Gastroesophageal sphincter (tissue), 4 donors: ENCODE measurements at regions not wholly inside any gene's neighbourhood (a gene's known extent, or its start where the extent isn't known, plus 50 kb on each side); places are given as distances from the start of the nearest gene placed in this dataset.

ENCODE experiments used
- ATAC-seq: fragments of 150-250 bp; one replicate; pipeline ENCODE4 v1.9.1; 2016; ENCODE audit warnings: mild to moderate bottlenecking, moderate library complexity
- H3K27ac ChIP-seq, 4 donors: fragments of 200-600 bp; sonication (generic) in 3 of 4; 1 replicate in 3 of 4; 2 replicates in 1 of 4; pipeline ENCODE4 v1.5.1; 2016 to 2019
- H3K27me3 ChIP-seq: fragments of 200-600 bp; sonication (generic); one replicate; pipeline ENCODE4 v1.5.1; 2019
- H3K36me3 ChIP-seq, 2 donors: fragments of 200-600 bp; sonication (generic); one replicate each; pipeline ENCODE4 v1.5.1; 2019; ENCODE audit warnings: control low read depth in 1 of 2
- H3K4me1 ChIP-seq, 3 donors: fragments of 200-600 bp; sonication (generic); 1 replicate in 2 of 3; 2 replicates in 1 of 3; pipeline ENCODE4 v1.5.1; 2016 to 2019; ENCODE audit warnings: control low read depth in 2 of 3
- H3K4me3 ChIP-seq, 2 donors: fragments of 200-600 bp; sonication (generic); one replicate each; pipeline ENCODE4 v1.5.1; 2019; ENCODE audit warnings: mild to moderate bottlenecking in 1 of 2, moderate library complexity in 1 of 2
- H3K9me3 ChIP-seq, 3 donors: fragments of 200-600 bp; sonication (generic); one replicate each; pipeline ENCODE4 v1.5.1; 2017 to 2019; ENCODE audit warnings: control low read depth in 2 of 3
- CTCF ChIP-seq, 4 experiments: fragments of 200-600 bp in 2 of 4; fragments of 450-650 bp in 2 of 4; sonication (generic) in 1 of 4; IDR thresholded peaks; one replicate each; pipeline ENCODE4 v1.5.1; 2017 to 2019; ENCODE audit warnings: antibody characterized with exemption in 4 of 4, mild to moderate bottlenecking in 2 of 4, moderate library complexity in 2 of 4
- EP300 ChIP-seq: sonication (generic); formaldehyde crosslinking; IDR thresholded peaks from one replicate; pipeline ENCODE4 v1.6.1; 2017; ENCODE audit warnings: antibody characterized with exemption, mild to moderate bottlenecking
- POLR2A ChIP-seq, 2 donors: fragments of 450-650 bp; IDR thresholded peaks; one replicate each; pipeline ENCODE4 v1.6.1; 2017; ENCODE audit warnings: antibody characterized with exemption in 2 of 2, mild to moderate bottlenecking in 2 of 2, moderate library complexity in 1 of 2
- POLR2AphosphoS5 ChIP-seq: sonication (generic); formaldehyde crosslinking; IDR thresholded peaks from one replicate; pipeline ENCODE4 v1.6.1; 2017; ENCODE audit warnings: antibody characterized with exemption
- WGBS, 2 donors: methylation state at CpG; one replicate each; pipeline ENCODE4 v1.1.5; 2018; ENCODE audit warnings: low coverage in 1 of 2; 5-methylcytosine and 5-hydroxymethylcytosine counted together

- H3K4me3 ChIP-seq: no peak overlapping the region
- no peaks in the 10 kb centered on the region for H3K36me3 ChIP-seq
- H3K4me1 ChIP-seq: no peaks in the 10 kb centered on the region
- ATAC-seq: no peak
- no peak for TF ChIP-seq EP300
- TF ChIP-seq POLR2AphosphoS5: no peak
- TF ChIP-seq POLR2A (IDR thresholded peaks at IDR 0.05): no peak
- TF ChIP-seq CTCF (IDR thresholded peaks at IDR 0.05): no peak
- H3K27ac ChIP-seq: no peak overlapping the region
- H3K27me3 ChIP-seq: peaks cover 10% of the 10 kb centered on the region
- H3K9me3 ChIP-seq: peaks cover 0 to 33% (median 0%) of the 10 kb centered on the region in 3 donors
- 92 to 94% methylated on average over 6 to 10 of the region's 11 CpGs for WGBS, 2 donors
These were observed 200.6 kb downstream of the CBLN1 start for GRCh38 chr16:49081086-49081485.

GRCh38 chr16:49078571-49078970, 203.1 kb downstream of the CBLN1 start:
- Histone ChIP-seq H3K27me3 (peaks cover 10% of the 10 kb centered on the region), H3K27ac (no peak overlapping the region), H3K36me3 (no peaks in the 10 kb centered on the region), H3K4me1 (no peaks in the 10 kb centered on the region), H3K4me3 (no peak overlapping the region), H3K9me3 (peaks cover 0 to 20% (median 0%) of the 10 kb centered on the region in 3 donors)
- no peak for TF ChIP-seq POLR2AphosphoS5
- ATAC-seq: no peak
- WGBS, 2 donors: 63 to 87% methylated on average over 4 to 6 of the region's 7 CpGs

GRCh38 chr16:49078104-49078503, 203.5 kb downstream of the CBLN1 start:
- Histone ChIP-seq H3K4me3 (no peak overlapping the region), H3K4me1 (no peaks in the 10 kb centered on the region), H3K9me3 (peaks cover 0 to 20% (median 0%) of the 10 kb centered on the region in 3 donors), H3K36me3 (no peaks in the 10 kb centered on the region), H3K27ac (no peak overlapping the region), H3K27me3 (peaks cover 10% of the 10 kb centered on the region)
- TF ChIP-seq POLR2A (IDR thresholded peaks at IDR 0.05) (no peak), EP300 (no peak), CTCF (IDR thresholded peaks at IDR 0.05) (no peak), POLR2AphosphoS5 (no peak)
- no peak for ATAC-seq
- 100% methylated on average over 1 of the region's 1 CpG; no CpG with 5 or more reads in 1 of the 2 donors for WGBS, 2 donors

GRCh38 chr16:49075709-49076108, 205.9 kb downstream of the CBLN1 start:
- no peak for ATAC-seq
- H3K36me3 ChIP-seq: no peaks in the 10 kb centered on the region
- TF ChIP-seq POLR2A (IDR thresholded peaks at IDR 0.05) (no peak), POLR2AphosphoS5 (no peak), CTCF (IDR thresholded peaks at IDR 0.05) (no peak)
- 72 to 88% methylated on average over 2 to 3 of the region's 3 CpGs for WGBS, 2 donors
- H3K9me3 ChIP-seq: peaks cover 0 to 16% (median 0%) of the 10 kb centered on the region in 3 donors
- H3K27me3 ChIP-seq: peaks cover 4% of the 10 kb centered on the region
- H3K27ac ChIP-seq: no peak overlapping the region
- no peaks in the 10 kb centered on the region for H3K4me1 ChIP-seq
- H3K4me3 ChIP-seq: no peak overlapping the region

GRCh38 chr16:49068224-49068623, 213.4 kb downstream of the CBLN1 start:
- ATAC-seq: no peak
- 84 to 94% methylated on average over 5 of the region's 5 CpGs for WGBS, 2 donors
- H3K9me3 ChIP-seq: peaks cover 0 to 10% (median 0%) of the 10 kb centered on the region in 3 donors
- no peaks in the 10 kb centered on the region for H3K4me1 ChIP-seq
- H3K4me3 ChIP-seq: no peak overlapping the region
- TF ChIP-seq POLR2A (IDR thresholded peaks at IDR 0.05) (no peak), CTCF (IDR thresholded peaks at IDR 0.05) (no peak), POLR2AphosphoS5 (no peak), EP300 (no peak)
- H3K27me3 ChIP-seq: peaks cover 8% of the 10 kb centered on the region
- H3K27ac ChIP-seq: no peak overlapping the region
- no peaks in the 10 kb centered on the region for H3K36me3 ChIP-seq
